B cell (primary cell): ENCODE measurements at regions not wholly inside any gene's neighbourhood (a gene's known extent, or its start where the extent isn't known, plus 50 kb on each side); places are given as distances from the start of the nearest gene placed in this dataset.
A peak's percentile ranks its signal among the peaks of the same experiment; 100 is the strongest.

Source experiments
- ATAC-seq: fragments of 200-7000 bp; cut with Tn5 transposase; one replicate; pipeline ENCODE4 v1.10.0; 2021; ENCODE audit warnings: low read depth, mild to moderate bottlenecking, moderate number of reproducible peaks, moderate library complexity
- CTCF ChIA-PET: fragments of 350-600 bp; sonication (Branson Sonifier 250); formaldehyde crosslinking; loops from one replicate; lab custom pipeline; 2021; ENCODE audit warnings: antibody characterized with exemption, inconsistent platforms; lab: Charles Lee
- POLR2A ChIA-PET: fragments of 350-600 bp; sonication (Branson Sonifier 250); formaldehyde crosslinking; loops from one replicate; lab custom pipeline; 2021; ENCODE audit warnings: antibody characterized with exemption; lab: Charles Lee
- DNase-seq: peaks from one replicate; pipeline ENCODE4 v3.0.0; 2013
- H2AFZ ChIP-seq: 2 replicates; pipeline ENCODE4 v1.6.1; 2012; ENCODE audit warnings: mild to moderate bottlenecking, low read depth, low read length; ENCODE audit not compliant: insufficient read depth, poor library complexity, severe bottlenecking
- H3K27ac ChIP-seq, 2 donors: 1 replicate in 1 of 2; 2 replicates in 1 of 2; pipeline ENCODE4 v1.5.1; 2012 to 2013; ENCODE audit warnings: low read length in 2 of 2, mild to moderate bottlenecking in 2 of 2, moderate library complexity in 1 of 2
- H3K27me3 ChIP-seq, 4 experiments: fragments of 200-600 bp in 1 of 4; sonication (generic) in 1 of 4; replicated peaks in 1 of 4; 1 replicate in 2 of 4; 2 replicates in 2 of 4; pipeline versions ENCODE4 v1.6.1 to v1.7.0; 2013 to 2016; ENCODE audit warnings: low read length in 3 of 4, mild to moderate bottlenecking in 2 of 4, mixed read lengths in 1 of 4, moderate library complexity in 1 of 4; ENCODE audit not compliant: insufficient read depth in 4 of 4, control insufficient read depth in 3 of 4; ENCODE audit errors: control extremely low read depth in 1 of 4
- H3K36me3 ChIP-seq, 2 experiments: replicated peaks in 1 of 2; 1 replicate in 1 of 2; 2 replicates in 1 of 2; pipeline versions ENCODE4 v1.6.1 to v1.7.1; 2013; ENCODE audit warnings: low read length in 1 of 2; ENCODE audit not compliant: insufficient read depth in 2 of 2, control insufficient read depth in 1 of 2; ENCODE audit errors: control extremely low read depth in 1 of 2, extremely low read depth in 1 of 2
- H3K4me1 ChIP-seq, 2 donors: fragments of 200-600 bp in 1 of 2; sonication (generic) in 1 of 2; 1 replicate in 1 of 2; 2 replicates in 1 of 2; pipeline versions ENCODE4 v1.5.1 to v1.6.1; 2013 to 2017; ENCODE audit warnings: low read length in 2 of 2; ENCODE audit not compliant: control insufficient read depth in 2 of 2, insufficient read depth in 2 of 2
- H3K4me2 ChIP-seq: replicated peaks from 2 replicates; pipeline ENCODE3; 2012; ENCODE audit warnings: mild to moderate bottlenecking, low read depth, low read length; ENCODE audit not compliant: poor library complexity, severe bottlenecking
- H3K4me3 ChIP-seq, 5 experiments: fragments of 200-600 bp in 1 of 5; sonication (generic) in 1 of 5; 1 replicate in 3 of 5; 2 replicates in 2 of 5; pipeline versions ENCODE4 v1.5.1 to v1.7.0; 2011 to 2016; ENCODE audit warnings: low read length in 4 of 5, mild to moderate bottlenecking in 4 of 5, low read depth in 2 of 5, control low read depth in 1 of 5, moderate library complexity in 1 of 5; ENCODE audit not compliant: insufficient read depth in 1 of 5; ENCODE audit errors: control extremely low read depth in 1 of 5, extremely low read depth in 1 of 5
- H3K79me2 ChIP-seq: fragments of 200-600 bp; sonication (generic); one replicate; pipeline ENCODE4 v1.6.0; 2016; ENCODE audit warnings: low read length; ENCODE audit not compliant: control insufficient read depth, insufficient read depth
- H3K9ac ChIP-seq: fragments of 200-600 bp; sonication (generic); 2 replicates; pipeline ENCODE4 v1.6.1; 2017; ENCODE audit warnings: mild to moderate bottlenecking, low read length, moderate library complexity
- H3K9me3 ChIP-seq, 3 donors: one replicate each; pipeline versions ENCODE4 v1.6.1 to v1.7.1; 2013; ENCODE audit warnings: low read length in 2 of 3; ENCODE audit not compliant: control insufficient read depth in 2 of 3, insufficient read depth in 1 of 3; ENCODE audit errors: control extremely low read depth in 1 of 3
- H4K20me1 ChIP-seq: 2 replicates; pipeline ENCODE4 v1.6.0; 2012; ENCODE audit warnings: mild to moderate bottlenecking, low read length; ENCODE audit not compliant: insufficient read depth, control insufficient read depth, poor library complexity, severe bottlenecking
- H3K27ac Mint-ChIP-seq: one replicate; pipeline ENCODE4 v1.8.0; 2021; ENCODE audit warnings: mixed read lengths
- H3K27me3 Mint-ChIP-seq: one replicate; pipeline ENCODE4 v1.8.0; 2021; ENCODE audit warnings: mixed read lengths
- H3K4me1 Mint-ChIP-seq: one replicate; pipeline ENCODE4 v1.8.0; 2021; ENCODE audit warnings: mixed read lengths
- H3K4me3 Mint-ChIP-seq: one replicate; pipeline ENCODE4 v1.8.0; 2021; ENCODE audit warnings: mixed read lengths
- H3K9me3 Mint-ChIP-seq: one replicate; pipeline ENCODE4 v1.8.0; 2022; ENCODE audit warnings: mixed read lengths; ENCODE audit not compliant: insufficient read depth
- CTCF ChIP-seq: fragments of 200-600 bp; IDR thresholded peaks from one replicate; pipeline ENCODE4 v1.8.0; 2022; ENCODE audit warnings: antibody characterized with exemption, mild to moderate bottlenecking
- EZH2 ChIP-seq: IDR thresholded peaks from 2 replicates; pipeline ENCODE4 v1.6.1; 2012; ENCODE audit warnings: borderline replicate concordance, low read depth, mild to moderate bottlenecking, moderate library complexity, low read length; ENCODE audit not compliant: insufficient read depth, poor library complexity, severe bottlenecking
- WGBS: methylation state at CpG from one replicate; pipeline ENCODE4 v1.1.5; 2013; ENCODE audit warnings: missing lambda C conversion rate; ENCODE audit not compliant: insufficient coverage; 5-methylcytosine and 5-hydroxymethylcytosine counted together
- intact Hi-C: fragments of 100-400 bp; cut with micrococcal nuclease; formaldehyde crosslinking; loops from one replicate; pipeline ENCODE4 v1.10.0; 2022

GRCh38 chr1:194477908-194478307, 1291.5 kb upstream of the B3GALT2 start:
- Histone ChIP-seq H3K4me3 (no peak overlapping the region), H3K9ac (no peak overlapping the region), H3K4me2 (no peak overlapping the region), H3K4me1 (no peaks in the 10 kb centered on the region), H3K79me2 (no peaks in the 10 kb centered on the region), H3K9me3 (no peaks in the 10 kb centered on the region), H2AFZ (no peak overlapping the region), H3K27ac (no peak overlapping the region), H3K27me3 (no peaks in the 10 kb centered on the region), H3K36me3 (no peaks in the 10 kb centered on the region), H4K20me1 (no peaks in the 10 kb centered on the region)
- ATAC-seq = no peak
- Mint-ChIP-seq H3K27me3 (no peaks in the 10 kb centered on the region), H3K9me3 (no peaks in the 10 kb centered on the region), H3K27ac (no peak overlapping the region), H3K4me3 (no peak overlapping the region), H3K4me1 (no peaks in the 10 kb centered on the region)
- ChIA-PET POLR2A (no interaction called here), CTCF (no interaction called here)
- DNase-seq = peak; percentile 6
- intact Hi-C loops = no loop called here
- TF ChIP-seq EZH2 = no peak
- no peak for TF ChIP-seq CTCF

- no peak for TF ChIP-seq EZH2
- TF ChIP-seq CTCF = no peak
- intact Hi-C loops = no loop called here
These were observed 1290.5 kb upstream of the B3GALT2 start for GRCh38 chr1:194476872-194477271.

More at GRCh38 chr1:194476872-194477271, 1290.5 kb upstream of the B3GALT2 start:
- no peaks in the 10 kb centered on the region for H3K9me3 Mint-ChIP-seq
- Histone ChIP-seq H4K20me1 (no peaks in the 10 kb centered on the region), H3K27me3 (no peaks in the 10 kb centered on the region), H3K27ac (no peak overlapping the region), H3K79me2 (no peaks in the 10 kb centered on the region), H3K4me2 (no peak overlapping the region), H3K9me3 (no peaks in the 10 kb centered on the region), H2AFZ (no peak overlapping the region), H3K4me1 (no peaks in the 10 kb centered on the region), H3K36me3 (no peaks in the 10 kb centered on the region), H3K9ac (no peak overlapping the region), H3K4me3 (no peak overlapping the region)
- H3K27me3 Mint-ChIP-seq = no peaks in the 10 kb centered on the region
- no CpG with 5 or more reads among the region's 2 CpGs for WGBS
- POLR2A ChIA-PET = no interaction called here
- H3K4me1 Mint-ChIP-seq = no peaks in the 10 kb centered on the region
- DNase-seq (no peak), ATAC-seq (no peak)
- CTCF ChIA-PET = no interaction called here
- H3K27ac Mint-ChIP-seq = no peak overlapping the region
- no peak overlapping the region for H3K4me3 Mint-ChIP-seq
